Activated CD4-positive, alpha-beta T cell treated with anti-CD3 and anti-CD28 coated beads, Interleukin-10, Interleukin-2, amounts not matched to agents 100 ng/mL and 50 ng/mL, durations not matched to agents 16 hours and 8 hours (primary cell): ENCODE measurements at regions not wholly inside any gene's neighbourhood (a gene's known extent, or its start where the extent isn't known, plus 50 kb on each side); places are given as distances from the start of the nearest gene placed in this dataset.

Experiments
- DNase-seq: peaks from one replicate; pipeline ENCODE4 v3.0.0-alpha.2; 2020

DNA sequence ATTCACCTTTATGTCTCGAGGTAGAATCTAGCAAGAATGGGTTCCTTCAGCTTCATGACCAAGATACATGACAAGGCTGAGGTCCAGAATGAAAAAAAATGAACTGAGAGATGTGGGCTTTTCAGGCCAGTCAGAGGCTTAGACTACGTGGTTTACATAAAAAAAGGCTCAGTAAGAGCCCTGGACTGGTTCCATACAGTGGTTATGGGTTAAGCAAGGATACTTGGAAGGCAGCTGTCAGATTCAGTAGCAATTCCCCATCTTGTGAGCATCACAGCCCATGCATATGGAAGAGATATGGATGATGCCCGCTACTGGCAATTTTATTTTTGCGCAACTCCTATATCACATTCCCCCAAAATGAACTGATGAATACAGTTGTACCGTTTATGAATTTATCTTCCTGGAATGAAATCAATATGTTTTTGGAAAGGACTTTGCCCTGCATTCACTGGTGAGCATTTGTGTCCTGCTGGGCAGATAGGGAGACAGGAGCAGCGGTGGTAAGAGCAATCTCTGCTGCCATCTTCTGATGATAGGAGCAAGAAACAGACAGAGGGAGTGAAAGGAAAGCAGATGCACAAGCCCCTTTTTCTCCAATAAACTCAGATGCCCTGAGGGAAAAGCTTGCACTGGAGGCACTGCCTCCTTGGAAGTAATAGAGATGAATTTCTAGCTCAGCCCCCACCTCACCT lies 280.4 kb downstream of the GALC start:
- no peak for DNase-seq

DNA sequence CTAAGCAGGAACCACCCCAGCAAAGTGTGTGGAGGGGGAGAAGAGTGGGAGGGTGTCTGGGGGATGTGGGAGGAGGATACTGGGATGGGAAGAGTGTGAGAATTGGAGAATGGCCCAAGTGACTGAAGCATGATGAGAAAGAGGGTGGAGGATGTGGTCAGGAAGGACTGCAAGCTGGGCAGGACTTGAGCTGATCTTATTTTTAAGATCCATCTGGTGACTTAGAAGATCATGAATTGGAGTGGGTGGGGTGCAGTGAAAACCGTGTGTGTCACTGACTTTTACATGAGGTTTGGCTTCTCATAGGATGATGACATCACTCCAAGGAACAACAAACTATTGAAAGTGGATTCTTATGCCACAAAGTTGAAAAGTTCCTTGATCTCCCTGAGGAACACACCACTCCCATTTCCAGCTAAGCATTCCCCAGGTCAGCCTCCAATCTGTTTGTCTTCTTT lies 287.5 kb downstream of the GALC start:
- DNase-seq, result no peak

DNA sequence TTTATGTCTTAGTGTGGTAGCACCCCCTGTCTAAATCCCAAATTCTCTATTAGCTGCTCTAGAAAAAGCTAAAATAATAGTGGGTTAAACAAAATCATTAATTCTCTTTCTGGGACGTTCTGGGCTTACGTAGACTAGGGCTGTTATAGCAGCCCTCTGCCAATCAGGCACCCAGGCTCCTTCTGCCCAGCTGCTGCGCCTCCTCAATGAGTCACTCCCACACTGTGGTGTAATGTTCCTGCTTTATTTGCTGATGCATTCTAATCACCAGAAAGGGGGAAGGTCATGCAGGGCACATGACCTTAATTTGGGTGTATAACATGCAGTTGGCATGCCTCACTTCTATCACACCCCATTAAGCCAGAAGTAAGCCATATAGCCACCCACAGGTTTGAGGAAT lies 294.5 kb downstream of the GALC start:
- DNase-seq, result no peak

DNA sequence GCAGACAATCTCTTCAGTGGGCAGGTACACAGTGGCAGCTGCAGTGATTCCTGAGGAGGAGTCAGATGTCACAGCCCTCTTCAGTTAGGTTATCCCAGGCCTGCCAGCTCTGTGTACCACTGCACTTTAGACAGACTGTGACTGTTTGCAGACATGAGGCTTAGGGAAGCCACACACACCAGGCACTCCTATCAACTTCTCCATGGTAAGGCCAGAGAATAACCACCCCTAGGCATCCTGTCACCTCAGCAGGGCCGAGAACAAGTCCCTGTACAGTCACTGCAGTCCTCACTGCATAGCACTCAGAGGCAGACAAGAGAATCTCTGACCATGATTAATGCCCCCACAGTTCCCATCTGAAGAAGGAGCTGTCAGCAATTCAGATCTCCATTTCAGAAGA lies 296.5 kb downstream of the GALC start:
- no peak for DNase-seq

DNA sequence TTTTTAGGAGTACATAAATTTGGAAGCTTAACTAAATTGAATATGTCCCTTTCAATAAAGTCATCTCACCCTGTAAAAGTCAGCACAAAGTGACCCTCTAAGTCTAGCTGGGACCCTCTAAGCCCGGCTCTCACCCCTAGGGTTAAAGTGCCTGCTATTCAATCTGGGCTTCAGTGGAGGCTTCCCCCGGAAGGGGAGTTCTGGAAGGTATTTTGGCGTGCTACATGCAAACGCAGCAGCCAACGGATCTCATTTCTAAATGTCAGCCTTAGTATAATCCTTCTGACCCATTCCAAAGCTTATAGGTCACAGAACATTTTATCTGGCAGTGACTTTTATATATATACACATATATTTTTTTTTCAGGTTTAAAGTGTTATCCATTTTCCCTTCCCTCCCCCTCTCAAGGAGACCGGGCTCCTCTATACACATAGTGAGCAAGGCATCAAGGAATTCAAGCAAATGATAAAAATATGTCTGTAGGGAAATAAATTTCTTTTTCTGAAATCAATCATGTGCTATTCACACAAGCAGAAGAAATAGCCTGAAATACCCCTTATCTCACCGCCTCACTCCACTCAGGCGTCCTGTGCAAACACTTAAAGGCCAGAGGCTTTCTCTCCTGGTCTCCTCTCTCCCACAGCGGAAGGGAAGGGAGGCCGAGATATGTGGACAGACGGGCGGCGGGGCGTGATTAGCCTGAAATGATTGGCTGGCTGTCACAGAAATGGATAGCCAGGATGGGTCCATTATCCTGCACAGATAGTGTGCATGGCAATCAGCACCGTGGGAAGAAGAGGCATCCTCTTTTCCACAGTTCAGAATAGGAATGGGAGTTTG lies 301.7 kb downstream of the GALC start:
- DNase-seq, result no peak

DNA sequence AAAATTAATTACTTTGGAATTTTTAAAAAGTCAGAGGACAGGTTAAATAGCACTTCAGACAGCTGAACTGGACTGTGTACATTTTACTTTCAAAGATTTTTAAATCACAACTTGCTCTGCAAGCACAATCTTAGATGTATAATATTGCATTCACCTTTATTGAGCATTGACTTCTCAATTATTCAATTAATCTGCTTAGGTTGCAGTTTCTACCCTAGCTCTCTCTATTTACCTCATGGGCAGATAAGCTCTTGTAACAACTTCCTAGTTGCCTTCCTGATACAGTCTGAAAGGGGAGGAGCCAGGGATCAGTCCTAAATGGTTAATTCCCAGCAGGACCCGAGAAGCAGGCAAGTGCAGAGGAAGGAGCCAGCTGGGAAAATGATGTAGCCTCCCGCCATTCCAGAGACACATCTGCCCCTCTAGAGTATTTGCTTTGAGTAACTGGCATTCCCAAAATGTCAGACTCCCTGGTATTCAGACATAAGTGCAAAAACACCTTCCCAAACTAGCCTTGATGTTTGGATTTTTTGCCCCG lies 302.8 kb downstream of the GALC start:
- no peak for DNase-seq

DNA sequence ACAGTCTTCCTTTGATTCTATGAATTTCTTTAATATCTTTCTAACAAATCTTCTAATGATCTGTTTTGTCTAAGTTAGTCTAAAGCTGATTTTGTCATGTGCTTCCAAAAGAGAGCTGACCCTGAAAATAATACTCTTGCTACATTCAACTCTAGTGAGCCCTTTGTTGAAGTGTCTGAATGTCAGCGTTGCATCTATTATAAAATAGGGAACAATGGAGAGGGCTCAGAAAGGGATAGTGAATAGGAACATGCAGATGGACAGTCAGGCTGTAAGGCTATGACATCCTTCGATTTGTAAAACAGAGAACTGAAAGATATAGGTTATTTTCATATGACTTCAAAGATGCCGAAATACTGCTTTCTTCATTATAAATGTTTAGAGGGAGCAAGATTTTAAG lies 304.5 kb downstream of the GALC start:
- no peak for DNase-seq

DNA sequence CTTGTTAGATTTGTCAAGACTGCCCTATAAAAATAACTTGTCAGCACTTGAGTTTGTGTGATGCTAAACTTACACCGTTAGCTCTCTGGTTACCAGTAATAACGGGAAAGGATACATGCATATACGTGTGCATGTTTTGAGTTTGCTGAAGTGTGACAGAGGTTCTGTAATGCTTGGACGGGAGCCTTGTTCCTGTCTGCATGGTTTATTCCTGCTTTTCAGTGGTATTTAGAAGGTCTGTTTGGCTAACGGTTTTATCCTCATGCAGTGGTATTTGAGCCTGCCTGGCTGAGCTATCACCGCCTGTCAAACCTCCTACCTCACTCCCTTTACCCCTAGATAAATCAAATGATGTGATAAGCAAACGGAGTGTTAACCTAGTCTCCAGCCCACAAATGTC lies 305.6 kb downstream of the GALC start:
- no peak for DNase-seq

DNA sequence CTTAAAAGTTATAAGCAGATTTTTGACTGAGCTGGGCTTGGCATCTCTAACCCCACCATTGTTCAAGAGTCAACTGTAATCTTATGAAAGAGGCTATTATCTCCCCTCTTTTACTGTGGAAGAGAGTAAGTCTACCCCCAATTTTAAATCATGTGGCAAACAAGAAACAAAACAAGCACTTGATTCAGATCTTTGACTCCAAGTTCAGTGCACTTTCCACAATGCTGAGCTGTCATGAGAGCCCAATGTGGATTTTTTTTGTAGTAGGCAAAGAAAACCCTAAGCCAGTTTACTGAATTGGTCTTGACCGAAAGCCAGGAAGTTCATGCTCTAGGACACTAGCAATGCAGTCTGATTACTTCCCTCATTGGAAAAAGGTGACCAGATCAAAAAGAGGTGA lies 306.2 kb downstream of the GALC start:
- no peak for DNase-seq

DNA sequence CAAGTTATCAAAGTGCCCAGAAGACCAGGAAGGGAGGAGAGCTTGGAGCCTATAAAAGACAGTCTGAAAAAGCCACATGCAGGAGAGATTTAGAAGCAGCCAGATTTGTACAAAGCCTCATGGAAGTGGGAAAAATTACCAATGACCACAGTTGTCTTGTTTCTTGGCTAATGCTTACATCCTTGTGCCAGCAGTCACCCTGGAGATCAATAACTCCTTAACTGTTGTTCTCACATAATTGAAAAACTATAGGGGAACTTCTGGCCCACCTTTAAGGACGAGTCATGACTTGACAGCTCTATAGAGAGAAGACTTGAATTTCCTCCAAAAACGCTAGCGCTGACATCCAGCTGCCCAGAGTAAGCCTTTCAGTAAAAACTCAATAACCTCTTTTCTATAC lies 313.1 kb downstream of the GALC start:
- no peak for DNase-seq

DNA sequence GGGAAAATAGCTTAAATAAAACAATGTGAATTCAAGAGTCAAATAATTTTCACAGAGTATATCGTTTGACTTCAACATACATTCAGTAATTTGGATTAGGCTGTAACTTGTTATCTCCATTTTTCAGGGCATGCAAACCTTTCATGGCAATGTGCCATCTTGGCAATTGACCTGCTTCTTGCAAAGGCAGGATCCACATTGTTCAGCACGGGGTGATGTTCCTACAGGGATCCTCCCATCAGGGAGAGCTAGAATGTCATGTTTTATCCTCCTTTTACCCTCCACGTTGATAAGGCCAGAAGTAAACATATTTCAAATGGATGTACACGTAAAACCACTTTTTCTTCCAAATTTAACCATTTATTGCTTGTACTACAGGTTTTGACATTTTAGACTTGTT lies 314.4 kb downstream of the GALC start:
- DNase-seq, result no peak

DNA sequence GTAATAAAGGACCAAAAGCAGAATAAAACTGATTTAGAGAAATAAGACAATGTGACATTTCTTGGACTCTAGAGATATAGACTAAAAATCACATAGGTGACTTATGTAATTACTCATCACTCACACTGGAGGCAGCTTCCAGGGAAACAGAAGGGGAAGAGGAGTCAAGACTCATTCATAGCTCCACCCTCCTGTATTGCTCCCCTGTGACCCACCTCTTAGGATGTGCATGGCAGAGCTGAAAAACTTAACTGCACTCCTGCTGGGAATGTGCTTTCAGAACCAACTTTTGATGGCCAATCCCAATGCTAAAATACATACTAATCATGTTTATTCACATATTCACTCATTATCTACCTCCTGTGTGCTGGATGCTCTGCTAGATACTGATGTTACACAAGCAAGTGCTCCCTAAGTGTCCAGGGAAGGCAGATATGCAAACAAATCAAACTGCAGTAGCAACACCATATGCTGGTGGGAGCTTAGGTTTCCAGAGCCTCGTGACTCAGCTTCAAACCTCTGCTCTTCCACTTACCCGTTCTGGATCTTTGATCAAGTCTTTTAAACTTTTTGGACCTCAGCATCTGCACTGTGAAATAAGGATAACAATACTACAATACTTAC lies 316.1 kb downstream of the GALC start:
- no peak for DNase-seq

DNA sequence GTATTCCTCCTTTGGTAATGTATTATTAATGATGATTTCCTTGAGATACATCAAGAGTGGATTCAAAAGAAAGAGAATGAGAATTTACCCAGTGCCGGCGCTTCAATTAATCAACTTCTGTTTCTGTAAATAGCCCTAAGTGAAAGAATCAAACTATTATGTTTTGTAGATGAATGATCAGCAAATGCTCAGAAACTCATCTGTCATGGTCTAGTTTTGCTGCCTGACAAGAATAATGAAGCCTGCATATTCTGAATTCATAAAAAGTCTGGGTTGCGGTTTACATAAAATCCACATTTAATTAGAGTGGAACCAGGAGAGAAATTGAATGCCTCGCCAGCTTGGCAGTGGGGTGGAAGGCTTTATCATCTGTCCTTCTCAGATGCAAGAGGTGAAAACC lies 325.3 kb downstream of the GALC start:
- no peak for DNase-seq

DNA sequence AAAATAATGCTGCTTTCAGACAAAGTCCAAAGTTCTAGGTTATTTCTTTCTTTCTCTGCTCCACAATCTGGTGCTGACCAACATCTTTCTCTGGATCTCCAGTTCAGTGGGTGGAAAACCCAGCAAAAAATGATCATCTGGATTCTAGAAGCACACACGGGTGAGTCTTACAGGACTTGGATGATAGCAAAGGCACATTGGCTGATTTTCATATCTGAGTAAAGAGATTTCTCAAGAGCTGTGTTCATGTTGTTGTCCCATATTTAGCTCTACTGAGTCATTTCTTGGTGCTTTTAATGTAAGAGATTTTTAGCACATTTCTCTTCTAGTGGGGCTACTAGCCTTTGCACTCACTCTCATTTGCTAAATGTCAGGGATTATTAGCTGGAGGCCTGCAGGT lies 336.7 kb downstream of the GALC start:
- DNase-seq, result no peak

DNA sequence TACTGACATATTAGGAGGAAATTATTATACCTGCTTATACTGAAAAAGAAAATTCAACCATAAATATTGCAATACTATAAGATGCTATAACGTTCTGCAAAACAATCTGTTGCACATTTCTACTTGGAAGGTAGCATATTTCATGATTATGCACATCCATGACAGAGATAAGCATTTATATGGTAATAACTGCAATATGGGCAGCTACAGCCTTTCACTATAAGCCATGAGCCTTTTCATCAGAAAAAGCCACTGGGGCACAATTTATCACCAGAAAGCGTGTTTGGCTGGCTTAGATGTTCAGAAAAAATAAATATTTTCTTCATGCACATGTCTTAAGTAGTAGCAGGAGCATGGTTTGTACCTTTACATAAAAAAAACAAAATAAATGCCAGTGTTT lies 340.7 kb downstream of the GALC start:
- no peak for DNase-seq

DNA sequence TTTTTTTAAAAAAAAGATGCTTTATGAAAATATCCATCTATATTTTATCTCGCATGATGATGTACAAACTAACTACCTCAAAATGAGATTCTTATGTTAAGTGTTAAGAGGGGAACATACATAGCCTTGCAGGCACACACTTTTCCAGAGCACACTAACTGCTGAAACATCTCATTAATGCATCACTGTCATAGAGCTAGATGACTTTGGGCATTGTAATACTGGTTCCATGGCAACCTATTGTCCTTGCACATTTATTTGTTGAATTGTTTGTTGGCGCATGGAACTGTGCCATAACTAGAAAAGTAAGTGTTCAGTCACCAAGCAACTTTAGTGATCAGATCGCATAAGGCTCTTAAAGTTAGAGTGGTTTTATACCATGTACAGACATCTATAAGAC lies 348.3 kb downstream of the GALC start:
- no peak for DNase-seq

DNA sequence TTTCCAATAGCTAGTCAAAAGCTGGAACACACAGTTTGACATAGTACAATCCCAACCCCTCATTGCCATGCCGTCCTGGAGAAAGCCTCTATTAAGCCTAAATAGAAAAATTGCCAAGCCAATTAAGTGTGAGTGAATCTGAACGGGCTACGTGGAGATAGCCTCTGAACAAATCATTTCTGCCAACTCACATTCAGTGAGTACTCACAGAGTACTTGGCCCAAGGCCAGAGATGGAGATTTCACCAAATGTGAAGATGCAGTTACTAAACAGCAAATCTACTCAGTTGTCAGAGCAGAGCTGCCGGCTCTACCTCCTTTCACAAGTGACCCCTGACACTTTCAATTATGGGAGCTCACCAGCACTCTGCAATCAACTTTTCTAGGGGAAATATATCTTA lies 350.0 kb downstream of the GALC start:
- no peak for DNase-seq

DNA sequence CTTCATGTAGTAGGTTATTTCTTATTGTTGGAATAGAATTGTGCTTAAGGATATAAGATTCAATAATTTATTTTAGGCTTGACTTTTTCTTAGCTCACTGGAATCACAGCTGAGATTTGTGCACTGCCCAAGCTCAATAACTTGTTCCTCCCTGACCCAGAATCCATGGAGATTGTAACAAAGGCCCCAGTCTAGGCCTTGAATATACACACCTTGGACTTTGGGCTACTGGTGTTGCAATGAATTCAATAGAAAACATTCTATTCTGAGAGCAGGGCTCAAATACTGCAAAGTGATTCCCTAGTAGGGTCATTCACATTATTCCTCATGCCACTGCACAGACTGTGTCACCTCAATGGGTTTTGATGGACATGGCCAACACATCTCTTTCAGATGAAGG lies 352.4 kb downstream of the GALC start:
- no peak for DNase-seq

DNA sequence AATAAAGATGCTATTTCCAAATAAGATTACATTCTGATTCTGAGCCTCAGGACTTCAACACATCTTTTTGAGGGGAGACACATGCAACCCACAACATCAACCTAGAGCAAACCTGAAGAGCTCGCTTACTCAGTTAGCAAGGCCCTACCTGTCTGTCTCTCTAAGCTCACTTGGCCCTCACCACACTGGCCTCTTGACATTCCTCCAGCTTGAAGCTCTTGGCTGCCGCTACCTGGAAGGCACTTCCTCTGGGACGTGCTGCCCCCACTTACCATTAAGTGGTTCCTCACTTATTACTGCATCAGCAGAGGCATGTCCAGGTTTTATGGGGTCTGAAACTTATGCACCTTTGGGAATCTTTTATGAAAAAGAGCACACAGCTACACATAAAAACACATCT lies 354.8 kb downstream of the GALC start:
- no peak for DNase-seq

DNA sequence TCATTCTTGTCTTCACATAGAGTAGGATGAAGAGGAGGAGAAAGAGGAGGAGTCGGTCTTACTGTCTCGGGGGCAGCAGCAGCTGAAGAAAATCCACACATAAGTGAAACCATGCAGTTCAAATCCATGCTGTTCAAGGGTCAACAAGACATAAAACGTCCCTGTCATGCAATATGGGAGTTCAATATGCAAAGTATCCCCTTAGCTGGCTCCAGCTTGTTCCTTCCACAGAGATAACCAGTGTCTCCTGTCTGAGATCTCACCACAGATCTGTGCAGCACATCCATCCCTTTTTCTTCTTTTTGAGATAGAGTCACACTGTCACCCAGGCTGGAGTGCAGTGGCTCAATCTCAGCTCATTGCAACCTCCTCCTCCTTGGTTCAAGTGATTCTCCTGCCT lies 357.5 kb downstream of the GALC start:
- no peak for DNase-seq

DNA sequence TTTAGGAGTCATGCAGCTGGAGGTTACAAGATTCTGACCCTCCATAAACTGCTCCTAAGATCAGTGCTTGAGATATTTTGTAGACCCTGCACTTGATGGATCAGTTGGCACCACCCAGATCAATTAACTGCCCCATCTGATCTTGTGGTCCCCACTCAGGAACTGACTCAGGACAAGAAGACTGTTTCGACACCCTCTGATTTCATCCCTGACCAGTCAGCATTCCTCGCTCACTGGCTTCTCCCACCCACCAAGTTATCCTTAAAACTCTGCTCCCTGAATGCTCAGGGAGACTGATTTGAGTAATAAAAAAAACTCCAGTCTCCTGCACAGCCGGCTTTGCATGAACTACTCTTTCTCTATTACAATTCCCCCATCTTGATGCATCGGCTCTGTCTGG lies 360.2 kb downstream of the GALC start:
- no peak for DNase-seq

DNA sequence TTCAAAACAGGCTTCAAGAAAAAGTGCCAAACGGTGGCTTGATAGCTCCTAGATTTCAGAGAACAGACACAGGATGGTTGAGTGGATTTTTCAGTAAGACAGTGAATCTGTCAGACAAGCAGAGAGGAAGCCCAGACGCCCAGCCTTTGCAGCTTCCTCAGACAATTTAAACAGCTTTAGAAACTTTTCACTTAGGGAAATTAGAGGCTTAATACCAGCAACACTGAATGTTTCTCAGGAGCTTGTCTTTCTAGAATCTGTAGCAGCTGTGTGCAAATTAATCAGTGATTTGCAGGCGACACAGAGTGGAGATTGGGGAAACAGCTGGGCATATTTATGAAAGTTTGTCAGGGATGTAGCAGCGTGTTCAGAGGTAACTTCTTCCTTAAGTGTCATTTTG lies 362.1 kb downstream of the GALC start:
- DNase-seq, result no peak

DNA sequence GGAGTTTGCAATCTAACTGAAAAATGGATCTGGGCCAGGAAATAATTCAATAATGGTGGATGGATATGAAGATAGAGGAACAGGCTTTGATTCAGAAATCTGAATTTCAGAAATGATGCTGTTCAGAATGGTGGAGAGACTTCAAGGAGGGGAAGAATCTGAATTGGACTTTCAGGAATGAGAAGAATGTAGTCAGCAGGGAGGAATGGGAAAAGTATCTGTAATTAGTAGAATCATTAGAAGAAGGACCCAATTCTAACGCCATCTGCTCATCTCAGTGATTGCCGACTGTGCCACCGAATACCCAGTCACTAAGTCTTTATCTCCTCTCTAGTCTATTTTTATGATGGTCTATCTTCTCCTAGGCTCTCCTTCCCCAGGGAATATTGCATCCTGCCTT lies 363.2 kb downstream of the GALC start:
- no peak for DNase-seq

DNA sequence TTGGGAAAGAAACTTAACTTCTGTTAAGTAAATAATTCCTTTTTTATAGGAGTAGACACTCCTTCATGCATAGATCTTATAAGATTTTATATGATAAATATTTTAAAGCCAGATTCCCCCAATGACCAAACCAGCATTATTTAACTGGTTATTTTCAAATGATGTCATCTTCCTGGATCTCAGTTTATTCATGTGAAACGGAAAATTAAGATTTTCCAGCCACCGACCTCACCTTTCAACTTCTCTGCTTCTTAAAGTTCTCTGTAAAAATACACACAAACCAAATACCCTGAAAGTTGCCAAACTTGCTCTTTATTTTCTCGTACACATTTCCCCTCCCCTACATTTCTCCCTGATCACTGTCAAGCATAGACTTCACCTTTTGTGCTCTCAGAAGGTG lies 364.2 kb downstream of the GALC start:
- no peak for DNase-seq
